ENCODE measurements at regions not wholly inside any gene's neighbourhood (a gene's known extent, or its start where the extent isn't known, plus 50 kb on each side); places are given as distances from the start of the nearest gene placed in this dataset.

GRCh38 chr2:3940661-3941060 lies 237.3 kb downstream of the DCDC2C start:
- no peak for TF ChIP-seq MLLT1 (IDR thresholded peaks at IDR 0.05)
- no peak for TF ChIP-seq EED (IDR thresholded peaks at IDR 0.05; ENCODE audit: low read depth)
- TF ChIP-seq LARP7 (IDR thresholded peaks at IDR 0.05), result no peak
- no peak for TF ChIP-seq MAX (IDR thresholded peaks at IDR 0.05; ENCODE audit: low read depth, low read length)
- no peak for TF ChIP-seq EZH2 (IDR thresholded peaks at IDR 0.05; ENCODE audit: borderline replicate concordance, control insufficient read depth, low read depth, low read length)
- no peak for TF ChIP-seq POLR2A (IDR thresholded peaks at IDR 0.05; ENCODE audit: low read depth, low read length)
- no peak for TF ChIP-seq TAF1 (IDR thresholded peaks at IDR 0.05; ENCODE audit: borderline replicate concordance, low read depth, low read length)
- TF ChIP-seq CEBPZ (IDR thresholded peaks at IDR 0.05; ENCODE audit: low read depth, low read length), result no peak
- TF ChIP-seq ZNF384 (IDR thresholded peaks at IDR 0.05; ENCODE audit: borderline replicate concordance, low read depth, low read length), result no peak
- TF ChIP-seq SMC3 (IDR thresholded peaks at IDR 0.05; ENCODE audit: borderline replicate concordance, low read length), result no peak
- TF ChIP-seq CREB1 (IDR thresholded peaks at IDR 0.05; ENCODE audit: low read depth), result no peak
- no peak for TF ChIP-seq ZNF207 (IDR thresholded peaks at IDR 0.05; ENCODE audit: borderline replicate concordance)

All from GM12878 (cell line).